AG04450 (cell line): ENCODE measurements at regions not wholly inside any gene's neighbourhood (a gene's known extent, or its start where the extent isn't known, plus 50 kb on each side); places are given as distances from the start of the nearest gene placed in this dataset.

Experiments used
- CTCF ChIA-PET: fragments of 300-600, 350-600 bp; formaldehyde crosslinking; extraction: SDS; loops from one replicate; lab custom pipeline; 2022; ENCODE audit warnings: antibody characterized with exemption, inconsistent platforms; lab: Charles Lee
- POLR2A ChIA-PET: fragments of 350-600 bp; formaldehyde crosslinking; extraction: SDS; loops from one replicate; lab custom pipeline; 2021; ENCODE audit warnings: antibody characterized with exemption, inconsistent platforms; lab: Yijun Ruan, JAX
- DNase-seq: peaks from one replicate; pipeline ENCODE4 v3.0.0-alpha.2; 2011; ENCODE audit warnings: low read depth, low spot score
- H3K27ac ChIP-seq: one replicate; pipeline ENCODE4 v1.5.1; 2012; ENCODE audit warnings: low read depth, low read length, control low read depth
- H3K27me3 ChIP-seq: one replicate; pipeline ENCODE4 v1.6.0; 2012; ENCODE audit warnings: low read length; ENCODE audit not compliant: control insufficient read depth, insufficient read depth
- H3K4me3 ChIP-seq: 2 replicates; pipeline ENCODE4 v1.5.1; 2011; ENCODE audit warnings: mild to moderate bottlenecking, low read depth, low read length, control low read depth
- H3K9me3 ChIP-seq: 2 replicates; pipeline ENCODE4 v1.5.1; 2012; ENCODE audit warnings: low read length; ENCODE audit not compliant: control insufficient read depth, insufficient read depth
- CTCF ChIP-seq: IDR thresholded peaks from 2 replicates; pipeline ENCODE4 v1.5.1; 2011; ENCODE audit warnings: low read depth, low read length, control low read depth, inconsistent platforms

DNA sequence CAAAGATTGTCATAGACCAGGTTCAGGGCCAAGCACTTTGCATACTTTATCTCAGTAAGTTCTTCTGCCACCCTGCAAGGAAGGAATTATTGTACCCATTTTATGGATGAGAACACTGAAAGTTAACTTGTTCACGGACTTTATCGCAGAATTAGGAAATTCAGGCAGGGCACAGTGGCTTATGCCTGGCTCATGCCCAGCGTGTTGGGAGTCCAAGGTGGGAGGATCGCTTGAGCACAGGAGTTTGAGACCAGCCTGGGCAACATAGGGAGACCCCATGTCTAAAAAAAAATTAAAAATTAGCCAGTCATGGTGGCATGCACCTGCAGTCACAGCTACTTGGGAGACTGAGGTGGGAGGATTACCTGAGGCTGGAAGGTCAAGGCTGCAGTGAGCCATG is 72.4 kb downstream of the MFAP3 start:
- Histone ChIP-seq H3K9me3 (no peaks in the 10 kb centered on the region), H3K27ac (no peak overlapping the region), H3K4me3 (no peak overlapping the region), H3K27me3 (peaks cover 19% of the 10 kb centered on the region)
- TF ChIP-seq CTCF: no peak
- ChIA-PET CTCF (interaction anchor here (1.5 kb wide), 1 partner anchor 69 kb away, joined by 4 read pairs; no protein-coding TSS in a partner anchor), POLR2A (no interaction called here)
- no peak for DNase-seq

DNA sequence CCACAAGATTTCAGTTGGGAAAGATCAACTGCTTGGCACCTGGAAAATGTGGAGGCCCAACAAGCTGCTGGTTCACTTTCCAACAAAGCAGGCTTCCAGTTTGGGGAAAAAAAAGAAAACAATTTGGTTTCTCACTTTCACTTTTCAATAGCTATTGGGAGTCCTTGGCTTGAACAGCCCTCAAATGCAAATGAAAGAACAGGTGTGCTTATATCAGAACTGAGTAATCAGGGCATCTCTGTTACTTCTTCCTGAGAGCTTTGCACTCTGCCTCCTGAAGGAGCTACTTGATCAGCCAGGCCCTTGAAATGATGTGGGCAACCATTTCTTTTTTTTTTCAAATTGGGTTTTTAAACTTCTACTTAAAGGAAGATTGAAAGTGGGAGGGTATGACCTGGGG is 73.5 kb downstream of the MFAP3 start:
- no peak overlapping the region for H3K4me3 ChIP-seq
- H3K27ac ChIP-seq: no peak overlapping the region
- no peak for TF ChIP-seq CTCF
- peaks cover 19% of the 10 kb centered on the region for H3K27me3 ChIP-seq
- no peaks in the 10 kb centered on the region for H3K9me3 ChIP-seq
- DNase-seq: no peak
- POLR2A ChIA-PET: no interaction called here
- CTCF ChIA-PET: interaction anchor here (1.5 kb wide), 1 partner anchor 68 kb away, joined by 4 read pairs; no protein-coding TSS in a partner anchor

DNA sequence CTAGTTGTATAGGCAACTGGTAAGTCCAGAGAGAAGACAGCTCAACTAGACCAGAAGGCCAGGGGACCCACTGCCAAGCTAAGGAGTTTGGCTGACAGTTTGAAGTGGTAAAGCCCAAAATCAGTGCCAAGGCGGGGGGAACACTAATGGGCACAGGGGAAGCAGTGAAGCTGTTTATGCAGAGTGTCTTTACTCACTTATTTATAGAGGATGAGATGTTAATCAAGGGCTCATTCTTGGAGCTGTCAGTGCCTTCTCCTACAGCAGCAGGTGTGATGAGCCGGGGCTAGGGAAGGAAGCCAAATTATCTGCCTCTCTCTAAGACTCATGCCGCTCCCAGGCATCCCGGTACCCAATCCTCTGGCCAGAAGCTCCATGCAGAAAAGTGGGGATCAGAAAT is 75.2 kb upstream of the GALNT10 start:
- Histone ChIP-seq H3K9me3 (no peaks in the 10 kb centered on the region), H3K4me3 (no peak overlapping the region), H3K27ac (peak overlapping the region; percentile 21), H3K27me3 (peaks cover 19% of the 10 kb centered on the region)
- TF ChIP-seq CTCF: no peak
- CTCF ChIA-PET: interaction anchor here (1.3 kb wide), 1 partner anchor 290 kb away, joined by 3 read pairs; no protein-coding TSS in a partner anchor
- POLR2A ChIA-PET: no interaction called here
- no peak for DNase-seq

GRCh38 chr5:154117050-154117449 is 73.5 kb upstream of the GALNT10 start:
- no peak for TF ChIP-seq CTCF
- ChIA-PET CTCF (no interaction called here), POLR2A (no interaction called here)
- Histone ChIP-seq H3K27me3 (peaks cover 13% of the 10 kb centered on the region), H3K27ac (no peak overlapping the region), H3K9me3 (no peaks in the 10 kb centered on the region), H3K4me3 (no peak overlapping the region)
- DNase-seq: no peak

- POLR2A ChIA-PET: interaction anchor here (0.6 kb wide), 1 partner anchor 279 kb away, joined by 3 read pairs; no protein-coding TSS in a partner anchor
- H3K27me3 ChIP-seq: peaks cover 10% of the 10 kb centered on the region
- CTCF ChIA-PET: interaction anchor here (0.8 kb wide), 1 partner anchor 46 kb away, joined by 3 read pairs; no protein-coding TSS in a partner anchor
- no peaks in the 10 kb centered on the region for H3K9me3 ChIP-seq
- DNase-seq: no peak
- no peak overlapping the region for H3K4me3 ChIP-seq
- no peak overlapping the region for H3K27ac ChIP-seq
- TF ChIP-seq CTCF: no peak
These were observed 72.6 kb upstream of the GALNT10 start for GRCh38 chr5:154117930-154118329.
